ENCODE measurements at regions not wholly inside any gene's neighbourhood (a gene's known extent, or its start where the extent isn't known, plus 50 kb on each side); places are given as distances from the start of the nearest gene placed in this dataset.

- intact Hi-C loops (cut with micrococcal nuclease; ENCODE audit: unreplicated experiment): no loop called here
Observed at GRCh38 chr18:27879540-27879939, 297.4 kb downstream of the CDH2 start.

GRCh38 chr18:27871726-27872125 lies 305.2 kb downstream of the CDH2 start:
- no peak for DNase-seq
- Mint-ChIP-seq H3K4me3 (ENCODE audit: low read depth, unreplicated experiment) (no peak overlapping the region), H3K27ac (ENCODE audit: unreplicated experiment) (no peak overlapping the region), H3K4me1 (ENCODE audit: low read depth, unreplicated experiment) (no peaks in the 10 kb centered on the region), H3K9me3 (ENCODE audit: low read depth, unreplicated experiment) (peaks cover 6% of the 10 kb centered on the region), H3K36me3 (ENCODE audit: insufficient read depth, unreplicated experiment) (no peaks in the 10 kb centered on the region), H3K27me3 (ENCODE audit: unreplicated experiment) (no peaks in the 10 kb centered on the region)
- intact Hi-C loops (cut with micrococcal nuclease; ENCODE audit: unreplicated experiment): no loop called here
- CTCF ChIA-PET: interaction anchor here (0.5 kb wide), 1 partner anchor 520 kb away, joined by 9 read pairs; no protein-coding TSS in a partner anchor
- no peak for TF ChIP-seq CTCF (IDR thresholded peaks at IDR 0.05; ENCODE audit: unreplicated experiment)
- no TSS peak for BruUV-seq (replicated peaks)

More at GRCh38 chr18:27879540-27879939, 297.4 kb downstream of the CDH2 start:
- no peaks in the 10 kb centered on the region for H3K27me3 Mint-ChIP-seq (ENCODE audit: unreplicated experiment)
- DNase-seq: no peak
- H3K27ac Mint-ChIP-seq (ENCODE audit: unreplicated experiment): no peak overlapping the region
- no peaks in the 10 kb centered on the region for H3K36me3 Mint-ChIP-seq (ENCODE audit: insufficient read depth, unreplicated experiment)
- H3K9me3 Mint-ChIP-seq (ENCODE audit: low read depth, unreplicated experiment): no peaks in the 10 kb centered on the region
- H3K4me1 Mint-ChIP-seq (ENCODE audit: low read depth, unreplicated experiment): no peaks in the 10 kb centered on the region
- no peak overlapping the region for H3K4me3 Mint-ChIP-seq (ENCODE audit: low read depth, unreplicated experiment)
- TF ChIP-seq CTCF (IDR thresholded peaks at IDR 0.05; ENCODE audit: unreplicated experiment): no peak
- no TSS peak for BruUV-seq (replicated peaks)
- CTCF ChIA-PET: interaction anchor here (1.1 kb wide), 1 partner anchor 12 kb away, joined by 3 read pairs; no protein-coding TSS in a partner anchor

- Mint-ChIP-seq H3K27ac (ENCODE audit: unreplicated experiment) (no peak overlapping the region), H3K4me3 (ENCODE audit: low read depth, unreplicated experiment) (no peak overlapping the region), H3K9me3 (ENCODE audit: low read depth, unreplicated experiment) (peaks cover 6% of the 10 kb centered on the region), H3K36me3 (ENCODE audit: insufficient read depth, unreplicated experiment) (no peaks in the 10 kb centered on the region), H3K4me1 (ENCODE audit: low read depth, unreplicated experiment) (no peaks in the 10 kb centered on the region), H3K27me3 (ENCODE audit: unreplicated experiment) (no peaks in the 10 kb centered on the region)
- intact Hi-C loops (cut with micrococcal nuclease; ENCODE audit: unreplicated experiment): no loop called here
- TF ChIP-seq CTCF (IDR thresholded peaks at IDR 0.05; ENCODE audit: unreplicated experiment): no peak
- DNase-seq: no peak
- CTCF ChIA-PET: no interaction called here
- no TSS peak for BruUV-seq (replicated peaks)
Observed at GRCh38 chr18:27869735-27870134, 307.2 kb downstream of the CDH2 start.

- intact Hi-C loops (cut with micrococcal nuclease; ENCODE audit: unreplicated experiment): no loop called here
- no peak for TF ChIP-seq CTCF (IDR thresholded peaks at IDR 0.05; ENCODE audit: unreplicated experiment)
- DNase-seq: no peak
- Mint-ChIP-seq H3K36me3 (ENCODE audit: insufficient read depth, unreplicated experiment) (no peaks in the 10 kb centered on the region), H3K27me3 (ENCODE audit: unreplicated experiment) (no peaks in the 10 kb centered on the region), H3K4me1 (ENCODE audit: low read depth, unreplicated experiment) (no peaks in the 10 kb centered on the region), H3K27ac (ENCODE audit: unreplicated experiment) (no peak overlapping the region), H3K4me3 (ENCODE audit: low read depth, unreplicated experiment) (no peak overlapping the region), H3K9me3 (ENCODE audit: low read depth, unreplicated experiment) (no peaks in the 10 kb centered on the region)
- BruUV-seq (replicated peaks): no TSS peak
- CTCF ChIA-PET: no interaction called here
Observed at GRCh38 chr18:27865431-27865830, 311.5 kb downstream of the CDH2 start.

Data from Calu3 (cell line).